OCI-LY3 (cell line): ENCODE measurements at regions not wholly inside any gene's neighbourhood (a gene's known extent, or its start where the extent isn't known, plus 50 kb on each side); places are given as distances from the start of the nearest gene placed in this dataset.

Experiments
- H2AFZ ChIP-seq: fragments of 200-600, 300-600 bp; shearing (Covaris generic); 2 replicates; pipeline ENCODE4 v1.6.0; 2014; ENCODE audit warnings: antibody characterized with exemption, low read depth, low read length
- H3K27ac ChIP-seq: fragments of 200-600, 300-600 bp; sonication (generic); 2 replicates; pipeline ENCODE4 v1.5.1; 2014; ENCODE audit warnings: mild to moderate bottlenecking, low read length, moderate library complexity, mixed read lengths
- H3K27me3 ChIP-seq: fragments of 200-600, 300-600 bp; sonication (generic); 2 replicates; pipeline ENCODE4 v1.6.1; 2014; ENCODE audit warnings: low read depth, low read length, mixed read lengths
- H3K36me3 ChIP-seq: fragments of 200-600, 300-600 bp; sonication (generic); replicated peaks from 2 replicates; pipeline ENCODE3; 2014; ENCODE audit warnings: low read depth, low read length, mixed read lengths
- H3K4me1 ChIP-seq: fragments of 300-600, 200-600 bp; sonication (generic); 2 replicates; pipeline ENCODE4 v1.6.1; 2014; ENCODE audit warnings: low read length, mixed read lengths
- H3K4me2 ChIP-seq: fragments of 200-600, 300-600 bp; sonication (generic); 2 replicates; pipeline ENCODE4 v1.6.1; 2014; ENCODE audit warnings: low read length, mixed read lengths
- H3K4me3 ChIP-seq: fragments of 300-600, 200-600 bp; sonication (generic); 2 replicates; pipeline ENCODE4 v1.5.1; 2014; ENCODE audit warnings: antibody characterized with exemption, mild to moderate bottlenecking, low read length, moderate library complexity
- H3K79me2 ChIP-seq: fragments of 300-600, 200-600 bp; shearing (Covaris generic); 2 replicates; pipeline ENCODE4 v1.6.1; 2014; ENCODE audit warnings: mild to moderate bottlenecking, low read length, mixed read lengths
- H3K9ac ChIP-seq: fragments of 300-600, 200-600 bp; shearing (Covaris generic); 2 replicates; pipeline ENCODE4 v1.6.0; 2014; ENCODE audit warnings: mild to moderate bottlenecking, low read length, moderate library complexity
- H3K9me3 ChIP-seq: fragments of 200-600, 300-600 bp; shearing (Covaris generic); 2 replicates; pipeline ENCODE4 v1.6.1; 2014; ENCODE audit warnings: low read length, mixed read lengths; ENCODE audit not compliant: insufficient read depth
- H4K20me1 ChIP-seq: fragments of 200-600, 300-600 bp; sonication (generic); 2 replicates; pipeline ENCODE4 v1.6.1; 2016; ENCODE audit warnings: low read length, mixed read lengths; ENCODE audit not compliant: insufficient read depth
- EZH2phosphoT487 ChIP-seq: fragments of 200-600 bp; shearing (Covaris generic); IDR thresholded peaks from 2 replicates; pipeline ENCODE4 v1.6.1; 2018; ENCODE audit warnings: antibody characterized with exemption, mixed run types, low read depth
- TF ChIP-seq, protein P1 (sequence below): fragments of 200-600, 300-600 bp; sonication (generic); IDR thresholded peaks from 2 replicates; pipeline ENCODE4 v1.5.1; 2014; ENCODE audit warnings: antibody characterized with exemption, low read length, low read depth

DNA sequence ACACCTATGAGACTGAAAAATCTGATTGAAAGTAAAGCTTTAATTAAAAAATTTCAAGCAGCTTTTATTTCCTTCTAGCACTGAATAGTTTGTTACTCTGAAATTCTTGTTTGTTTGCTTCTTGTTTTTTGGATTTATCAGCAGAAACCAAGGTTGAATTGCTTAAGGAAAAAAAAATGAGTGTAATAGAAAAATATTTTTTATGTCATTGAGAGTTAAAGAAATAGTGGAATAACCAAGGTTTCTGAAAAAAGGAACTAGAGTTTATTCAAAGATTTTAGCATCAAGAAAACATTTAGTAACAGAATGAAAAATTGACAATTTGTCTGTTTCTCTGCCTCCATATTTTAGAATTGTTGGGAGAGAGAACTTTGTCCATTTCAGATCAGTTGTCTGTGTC, 1852.2 kb downstream of the PCDH7 start:
- no peak for TF ChIP-seq EZH2phosphoT487
- TF ChIP-seq, protein P1, sequence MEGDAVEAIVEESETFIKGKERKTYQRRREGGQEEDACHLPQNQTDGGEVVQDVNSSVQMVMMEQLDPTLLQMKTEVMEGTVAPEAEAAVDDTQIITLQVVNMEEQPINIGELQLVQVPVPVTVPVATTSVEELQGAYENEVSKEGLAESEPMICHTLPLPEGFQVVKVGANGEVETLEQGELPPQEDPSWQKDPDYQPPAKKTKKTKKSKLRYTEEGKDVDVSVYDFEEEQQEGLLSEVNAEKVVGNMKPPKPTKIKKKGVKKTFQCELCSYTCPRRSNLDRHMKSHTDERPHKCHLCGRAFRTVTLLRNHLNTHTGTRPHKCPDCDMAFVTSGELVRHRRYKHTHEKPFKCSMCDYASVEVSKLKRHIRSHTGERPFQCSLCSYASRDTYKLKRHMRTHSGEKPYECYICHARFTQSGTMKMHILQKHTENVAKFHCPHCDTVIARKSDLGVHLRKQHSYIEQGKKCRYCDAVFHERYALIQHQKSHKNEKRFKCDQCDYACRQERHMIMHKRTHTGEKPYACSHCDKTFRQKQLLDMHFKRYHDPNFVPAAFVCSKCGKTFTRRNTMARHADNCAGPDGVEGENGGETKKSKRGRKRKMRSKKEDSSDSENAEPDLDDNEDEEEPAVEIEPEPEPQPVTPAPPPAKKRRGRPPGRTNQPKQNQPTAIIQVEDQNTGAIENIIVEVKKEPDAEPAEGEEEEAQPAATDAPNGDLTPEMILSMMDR = no peak
- Histone ChIP-seq H3K27me3 (no peaks in the 10 kb centered on the region), H2AFZ (no peak overlapping the region), H3K4me3 (no peak overlapping the region), H3K36me3 (no peaks in the 10 kb centered on the region), H3K27ac (no peak overlapping the region), H4K20me1 (no peaks in the 10 kb centered on the region), H3K9me3 (no peaks in the 10 kb centered on the region), H3K4me1 (peaks cover 21% of the 10 kb centered on the region), H3K9ac (no peak overlapping the region), H3K79me2 (no peaks in the 10 kb centered on the region), H3K4me2 (no peak overlapping the region)

DNA sequence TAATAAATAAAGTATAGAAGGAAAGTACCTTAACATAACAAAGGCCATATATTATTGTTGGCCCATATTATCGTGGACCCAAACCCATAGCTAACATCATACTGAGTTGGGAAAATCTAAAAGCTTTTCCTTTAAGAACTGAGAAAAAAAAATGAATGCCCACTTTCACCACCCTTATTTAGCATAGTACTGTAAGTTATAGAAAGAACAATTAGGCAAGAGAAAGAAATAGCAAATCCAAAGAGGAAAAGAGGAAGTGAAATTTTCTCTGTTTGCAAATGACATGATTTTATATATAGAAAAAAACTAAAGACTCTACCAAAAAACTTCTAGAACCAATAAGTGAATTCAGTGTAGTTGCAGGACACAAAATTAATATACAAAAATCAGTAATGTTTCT, 1854.6 kb downstream of the PCDH7 start:
- no peak for TF ChIP-seq EZH2phosphoT487
- TF ChIP-seq, protein P1 = no peak
- Histone ChIP-seq H3K4me2 (no peak overlapping the region), H2AFZ (no peak overlapping the region)

DNA sequence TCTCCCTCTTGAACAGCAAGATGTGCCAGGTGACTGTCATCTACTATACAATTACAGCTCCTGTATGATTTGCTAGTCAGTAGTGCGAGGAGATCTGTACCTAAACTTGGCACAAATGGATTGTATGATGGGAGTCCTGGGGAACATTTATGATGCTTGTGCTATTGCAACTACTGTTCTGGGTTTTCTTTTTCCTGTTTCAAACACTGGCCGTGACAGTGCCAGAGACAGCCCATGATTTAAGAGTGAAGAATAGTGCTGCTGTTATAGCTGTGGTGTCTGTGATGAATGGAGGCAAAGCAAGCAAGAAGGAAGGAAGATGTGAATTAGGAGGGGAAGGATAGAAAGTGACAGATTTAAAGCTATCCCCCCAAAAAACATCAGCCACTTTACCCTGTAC, 1868.9 kb downstream of the PCDH7 start:
- Histone ChIP-seq H3K36me3 (no peaks in the 10 kb centered on the region), H3K27me3 (no peaks in the 10 kb centered on the region), H3K9ac (no peak overlapping the region), H4K20me1 (no peaks in the 10 kb centered on the region), H3K79me2 (no peaks in the 10 kb centered on the region), H3K4me3 (no peak overlapping the region), H3K9me3 (peaks cover 3% of the 10 kb centered on the region; the same call in 1 of the 2 replicates), H3K4me2 (no peak overlapping the region), H3K27ac (no peak overlapping the region), H2AFZ (no peak overlapping the region; the same call in 1 of the 2 replicates), H3K4me1 (no peaks in the 10 kb centered on the region)
- TF ChIP-seq, protein P1 = no peak
- TF ChIP-seq EZH2phosphoT487 = no peak

More for the DNA sequence above, 1854.6 kb downstream of the PCDH7 start:
- Histone ChIP-seq H3K27ac (no peak overlapping the region), H4K20me1 (no peaks in the 10 kb centered on the region), H3K9ac (no peak overlapping the region), H3K27me3 (no peaks in the 10 kb centered on the region), H3K4me1 (peaks cover 12% of the 10 kb centered on the region), H3K9me3 (no peaks in the 10 kb centered on the region), H3K36me3 (no peaks in the 10 kb centered on the region), H3K79me2 (no peaks in the 10 kb centered on the region), H3K4me3 (no peak overlapping the region)

DNA sequence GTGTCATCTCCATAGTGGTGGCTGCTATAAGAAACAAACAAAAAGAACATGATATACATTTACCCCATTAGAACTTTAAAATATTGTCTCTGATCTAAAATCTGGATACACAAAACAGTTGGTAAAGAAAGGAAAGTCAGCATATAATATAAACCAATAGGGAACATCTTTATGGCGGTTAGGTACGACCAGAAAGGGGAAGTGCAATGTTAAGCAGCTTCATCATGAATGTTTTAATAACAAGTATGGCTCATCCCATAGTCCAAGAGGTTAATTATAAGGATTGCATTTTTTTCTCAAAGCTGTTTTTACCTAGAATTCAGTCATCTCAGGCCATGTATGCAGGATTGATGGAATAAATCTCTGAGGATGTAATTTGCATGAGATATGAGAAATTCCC, 1869.7 kb downstream of the PCDH7 start:
- Histone ChIP-seq H3K27ac (no peak overlapping the region), H2AFZ (no peak overlapping the region), H3K27me3 (no peaks in the 10 kb centered on the region), H3K36me3 (no peaks in the 10 kb centered on the region), H3K79me2 (no peaks in the 10 kb centered on the region), H3K4me1 (no peaks in the 10 kb centered on the region), H3K9ac (no peak overlapping the region), H3K4me3 (no peak overlapping the region), H4K20me1 (no peaks in the 10 kb centered on the region), H3K9me3 (peaks cover 3% of the 10 kb centered on the region; the same call in 1 of the 2 replicates), H3K4me2 (no peak overlapping the region)
- TF ChIP-seq, protein P1 = no peak
- no peak for TF ChIP-seq EZH2phosphoT487
